GM04503 (cell line): ENCODE measurements at regions not wholly inside any gene's neighbourhood (a gene's known extent, or its start where the extent isn't known, plus 50 kb on each side); places are given as distances from the start of the nearest gene placed in this dataset.
"Not testable (repeated sequence)": the region's sequence is repeated elsewhere in the genome, so short reads cannot be mapped to it uniquely, and the experiment has no call there.

Source experiments
- DNase-seq: peaks from one replicate; pipeline ENCODE4 v3.0.0-alpha.2; 2012; ENCODE audit warnings: low read depth

GRCh38 chr7:82701949-82702348, 258.4 kb upstream of the CACNA2D1 start:
- DNase-seq, result no peak

GRCh38 chr7:82700741-82701140, 257.2 kb upstream of the CACNA2D1 start:
- DNase-seq, result no peak

GRCh38 chr7:82699773-82700186, 256.2 kb upstream of the CACNA2D1 start:
- DNase-seq, result no peak

- no peak for DNase-seq
These were observed 254.3 kb upstream of the CACNA2D1 start for GRCh38 chr7:82697897-82698296.

GRCh38 chr7:82696631-82697030, 253.1 kb upstream of the CACNA2D1 start:
- no peak for DNase-seq

- DNase-seq, result no peak
These were observed 250.4 kb upstream of the CACNA2D1 start for GRCh38 chr7:82694022-82694421.

GRCh38 chr7:82690929-82691328, 247.4 kb upstream of the CACNA2D1 start:
- DNase-seq, result no peak

- no peak for DNase-seq
These were observed 241.6 kb upstream of the CACNA2D1 start for GRCh38 chr7:82685214-82685613.

GRCh38 chr7:82678716-82679115, 235.1 kb upstream of the CACNA2D1 start:
- DNase-seq, result no peak

- no peak for DNase-seq
These were observed 234.7 kb upstream of the CACNA2D1 start for GRCh38 chr7:82678259-82678658.

GRCh38 chr7:82677493-82677892, 233.9 kb upstream of the CACNA2D1 start:
- DNase-seq, result no peak

- DNase-seq, result no peak
These were observed 233.3 kb upstream of the CACNA2D1 start for GRCh38 chr7:82676777-82677463.

GRCh38 chr7:82675396-82675795, 231.8 kb upstream of the CACNA2D1 start:
- DNase-seq, result no peak

- DNase-seq, result no peak
These were observed 230.7 kb upstream of the CACNA2D1 start for GRCh38 chr7:82674268-82674667.

GRCh38 chr7:82672078-82672477, 228.5 kb upstream of the CACNA2D1 start:
- DNase-seq, result no peak

- DNase-seq, result no peak
These were observed 225.6 kb upstream of the CACNA2D1 start for GRCh38 chr7:82669141-82669540.

- DNase-seq, result no peak
These were observed 225.1 kb upstream of the CACNA2D1 start for GRCh38 chr7:82668676-82669075.

- no peak for DNase-seq
These were observed 222.5 kb upstream of the CACNA2D1 start for GRCh38 chr7:82665966-82666507.

- no peak for DNase-seq
These were observed 212.4 kb upstream of the CACNA2D1 start for GRCh38 chr7:82655965-82656364.

GRCh38 chr7:82650095-82650494, 206.5 kb upstream of the CACNA2D1 start:
- not testable (repeated sequence) for DNase-seq

- no peak for DNase-seq
These were observed 190.0 kb upstream of the CACNA2D1 start for GRCh38 chr7:82633592-82633991.

GRCh38 chr7:82631998-82632397, 188.4 kb upstream of the CACNA2D1 start:
- no peak for DNase-seq

- no peak for DNase-seq
These were observed 186.0 kb upstream of the CACNA2D1 start for GRCh38 chr7:82629583-82629982.

GRCh38 chr7:82625377-82625776, 181.8 kb upstream of the CACNA2D1 start:
- no peak for DNase-seq
